HEK293 (cell line): ENCODE measurements at regions not wholly inside any gene's neighbourhood (a gene's known extent, or its start where the extent isn't known, plus 50 kb on each side); places are given as distances from the start of the nearest gene placed in this dataset.

Source experiments
- CTCF ChIP-seq: fragments of 450-650 bp; formaldehyde crosslinking; IDR thresholded peaks from 2 replicates; pipeline ENCODE4 v1.5.1; 2016; ENCODE audit warnings: missing biosample characterization, missing genetic modification characterization
- TCF7L2 ChIP-seq: IDR thresholded peaks from 2 replicates; pipeline ENCODE4 v1.6.1; 2011; ENCODE audit warnings: low read depth, mild to moderate bottlenecking, inconsistent platforms, low read length, moderate library complexity, borderline replicate concordance
- ZNF26 ChIP-seq: fragments of 450-650 bp; formaldehyde crosslinking; IDR thresholded peaks from 2 replicates; pipeline ENCODE4 v1.5.1; 2016; ENCODE audit warnings: missing biosample characterization, missing genetic modification characterization
- ZNF629 ChIP-seq: fragments of 450-650 bp; formaldehyde crosslinking; IDR thresholded peaks from 2 replicates; pipeline ENCODE4 v1.5.1; 2017; ENCODE audit warnings: missing biosample characterization, missing genetic modification characterization

GRCh38 chr10:78778444-78779338 is 290.1 kb upstream of the ZMIZ1 start:
- TF ChIP-seq CTCF (no peak), TCF7L2 (no peak), ZNF629 (tag by site-specific recombination) (no peak), ZNF26 (tag by site-specific recombination) (no peak)
